SK-N-SH treated with all-trans-retinoic acid at 6 μM for 48 hours (cell line): ENCODE measurements at regions not wholly inside any gene's neighbourhood (a gene's known extent, or its start where the extent isn't known, plus 50 kb on each side); places are given as distances from the start of the nearest gene placed in this dataset.

ENCODE experiments used
- CREB5 ChIP-seq: fragments of 250-450 bp; sonication (Bioruptor Pico); IDR thresholded peaks from 2 replicates; pipeline ENCODE4 v1.5.1; 2020; ENCODE audit warnings: low read depth, mild to moderate bottlenecking, moderate library complexity
- CSRNP3 ChIP-seq: fragments of 250-450 bp; sonication (Bioruptor Pico); IDR thresholded peaks from 2 replicates; pipeline ENCODE4 v1.5.1; 2021; ENCODE audit warnings: mild to moderate bottlenecking, moderate library complexity
- PATZ1 ChIP-seq: fragments of 250-450 bp; sonication (Bioruptor Pico); IDR thresholded peaks from 2 replicates; pipeline ENCODE4 v1.8.0; 2020; ENCODE audit warnings: mild to moderate bottlenecking, moderate library complexity, borderline replicate concordance
- POU6F1 ChIP-seq: fragments of 250-450 bp; sonication (Bioruptor Pico); IDR thresholded peaks from 2 replicates; pipeline ENCODE4 v1.8.0; 2021; ENCODE audit warnings: low read depth, mild to moderate bottlenecking, moderate library complexity, borderline replicate concordance
- TOX ChIP-seq: fragments of 250-450 bp; sonication (Bioruptor Pico); IDR thresholded peaks from 2 replicates; pipeline ENCODE4 v1.8.0; 2021; ENCODE audit warnings: mild to moderate bottlenecking, moderate library complexity, borderline replicate concordance
- TSHZ2 ChIP-seq: fragments of 250-450 bp; sonication (Bioruptor Pico); IDR thresholded peaks from 2 replicates; pipeline ENCODE4 v1.5.0; 2020; ENCODE audit warnings: mild to moderate bottlenecking, moderate library complexity
- ZC3H10 ChIP-seq: fragments of 250-450 bp; sonication (Bioruptor Pico); IDR thresholded peaks from 2 replicates; pipeline ENCODE4 v1.5.1; 2021; ENCODE audit warnings: mild to moderate bottlenecking, moderate library complexity
- ZFP30 ChIP-seq: fragments of 450-650 bp; formaldehyde crosslinking; IDR thresholded peaks from 2 replicates; pipeline ENCODE4 v1.5.0; 2022; ENCODE audit warnings: mild to moderate bottlenecking, moderate library complexity

GRCh38 chr6:3991941-3992340 lies 87.0 kb downstream of the FAM217A start:
- TF ChIP-seq TOX (no peak), POU6F1 (CRISPR knock-in tag) (no peak), CREB5 (no peak), PATZ1 (CRISPR knock-in tag) (no peak), ZFP30 (CRISPR knock-in tag) (no peak), CSRNP3 (no peak), ZC3H10 (CRISPR knock-in tag) (no peak), TSHZ2 (no peak)
